HepG2 (cell line): ENCODE measurements at regions not wholly inside any gene's neighbourhood (a gene's known extent, or its start where the extent isn't known, plus 50 kb on each side); places are given as distances from the start of the nearest gene placed in this dataset.

Experiments
- CTCF ChIP-seq: sonication (generic); formaldehyde crosslinking; IDR thresholded peaks from 2 replicates; pipeline ENCODE4 v1.5.0; 2020; ENCODE audit warnings: mild to moderate bottlenecking, missing genetic modification reagents, moderate library complexity
- HCFC1 ChIP-seq: fragments of 150-350 bp; IDR thresholded peaks from 2 replicates; pipeline ENCODE4 v1.6.1; 2014; ENCODE audit warnings: low read depth, low read length
- HDAC2 ChIP-seq: sonication (generic); formaldehyde crosslinking; IDR thresholded peaks from 2 replicates; pipeline ENCODE4 v1.4.0; 2020; ENCODE audit warnings: missing genetic modification reagents
- POLR2A ChIP-seq, 2 experiments: IDR thresholded peaks; 2 replicates each; pipeline ENCODE4 v1.6.1; 2011; ENCODE audit warnings: low read depth in 2 of 2, low read length in 2 of 2, mild to moderate bottlenecking in 1 of 2, moderate library complexity in 1 of 2; ENCODE audit not compliant: insufficient read depth in 1 of 2
- PRDM10 ChIP-seq: sonication (generic); formaldehyde crosslinking; IDR thresholded peaks from 2 replicates; pipeline ENCODE4 v1.4.0; 2020; ENCODE audit warnings: low read depth, missing genetic modification reagents

GRCh38 chr6:20033697-20034407, 178.4 kb downstream of the MBOAT1 start:
- TF ChIP-seq CTCF (CRISPR knock-in tag) (no peak), POLR2A (IDR thresholded peaks at IDR 0.05; ENCODE audit: insufficient read depth in 1 of 2, low read depth in 2 of 2, low read length in 2 of 2) (no peak), PRDM10 (CRISPR knock-in tag) (no peak), HCFC1 (no peak), HDAC2 (no peak)
